HFF-Myc (cell line): ENCODE measurements at regions not wholly inside any gene's neighbourhood (a gene's known extent, or its start where the extent isn't known, plus 50 kb on each side); places are given as distances from the start of the nearest gene placed in this dataset.

Source experiments
- DNase-seq: peaks from one replicate; pipeline ENCODE4 v3.0.0-alpha.2; 2011; ENCODE audit warnings: low read depth; ENCODE audit errors: extremely low read depth
- H3K4me3 ChIP-seq: replicated peaks from 2 replicates; pipeline ENCODE4 v1.5.1; 2011; ENCODE audit warnings: low read depth, mild to moderate bottlenecking, control low read depth, low read length
- CTCF ChIP-seq: IDR thresholded peaks from 2 replicates; pipeline ENCODE4 v1.5.1; 2012; ENCODE audit warnings: mild to moderate bottlenecking, low read depth, low read length, control low read depth; ENCODE audit errors: missing control alignments

- TF ChIP-seq CTCF, result no peak
- H3K4me3 ChIP-seq, result no peak overlapping the region
Observed at GRCh38 chr1:73097917-73098316, 815.6 kb upstream of the NEGR1 start.

DNA sequence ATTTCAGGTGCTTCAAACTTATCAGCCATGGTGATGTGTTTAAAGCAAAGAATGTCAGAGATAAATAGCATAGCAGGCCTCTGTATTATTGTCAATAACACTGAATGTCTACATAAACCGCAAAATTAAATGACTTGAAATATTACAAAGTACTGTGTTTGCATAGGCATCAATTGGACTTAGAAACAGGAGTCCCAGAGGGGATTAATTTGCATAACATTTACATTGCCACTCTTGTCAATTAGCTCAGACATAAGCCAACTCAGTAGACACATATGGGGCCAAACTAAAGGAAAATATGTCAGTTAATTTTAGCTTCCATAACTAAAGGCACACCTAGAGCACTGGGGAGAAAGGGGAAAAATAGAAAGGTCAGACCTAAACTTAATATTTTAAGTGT is 814.5 kb upstream of the NEGR1 start:
- H3K4me3 ChIP-seq, result no peak overlapping the region
- no peak for DNase-seq
- TF ChIP-seq CTCF, result no peak

More at GRCh38 chr1:73097917-73098316, 815.6 kb upstream of the NEGR1 start:
- no peak for DNase-seq

DNA sequence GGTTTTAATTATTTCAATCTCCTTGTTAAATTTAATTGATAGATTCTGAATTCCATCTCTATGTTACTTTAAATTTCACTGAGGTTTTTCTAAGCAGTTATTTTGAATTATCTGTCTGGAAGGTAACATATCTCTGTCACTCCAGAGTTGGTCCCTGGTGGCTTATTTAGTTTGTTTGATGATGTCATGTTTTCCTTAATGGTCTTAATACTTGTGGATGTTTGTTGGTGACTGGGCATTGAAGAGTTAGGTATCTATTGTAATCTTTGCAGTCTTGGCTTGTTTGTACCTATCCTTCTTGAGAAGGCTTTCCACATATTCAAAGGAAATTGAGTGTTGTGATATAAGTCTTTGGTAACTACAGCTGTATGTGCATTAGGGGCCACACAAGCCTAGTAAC is 810.0 kb upstream of the NEGR1 start:
- no peak overlapping the region for H3K4me3 ChIP-seq
- no peak for DNase-seq
- no peak for TF ChIP-seq CTCF

DNA sequence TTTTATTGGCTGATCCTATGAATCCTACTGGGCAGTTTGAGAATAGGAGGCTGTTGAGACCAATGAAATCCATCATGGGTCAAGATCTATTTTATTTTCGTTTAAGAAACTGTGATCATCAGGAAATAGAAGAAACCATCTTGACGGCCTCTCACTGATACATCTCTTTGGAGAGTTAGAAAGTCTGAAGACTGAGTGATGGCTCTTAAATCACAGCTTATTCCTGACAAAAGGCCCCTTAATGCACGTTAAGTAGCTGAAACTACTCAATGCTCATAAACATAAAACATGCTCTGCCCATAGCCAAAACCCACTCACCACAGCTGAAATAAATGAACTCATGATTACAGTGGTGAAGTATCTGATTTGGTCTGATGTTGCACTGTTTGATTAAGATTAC is 784.5 kb upstream of the NEGR1 start:
- TF ChIP-seq CTCF, result no peak
- no peak for DNase-seq
- H3K4me3 ChIP-seq, result no peak overlapping the region

DNA sequence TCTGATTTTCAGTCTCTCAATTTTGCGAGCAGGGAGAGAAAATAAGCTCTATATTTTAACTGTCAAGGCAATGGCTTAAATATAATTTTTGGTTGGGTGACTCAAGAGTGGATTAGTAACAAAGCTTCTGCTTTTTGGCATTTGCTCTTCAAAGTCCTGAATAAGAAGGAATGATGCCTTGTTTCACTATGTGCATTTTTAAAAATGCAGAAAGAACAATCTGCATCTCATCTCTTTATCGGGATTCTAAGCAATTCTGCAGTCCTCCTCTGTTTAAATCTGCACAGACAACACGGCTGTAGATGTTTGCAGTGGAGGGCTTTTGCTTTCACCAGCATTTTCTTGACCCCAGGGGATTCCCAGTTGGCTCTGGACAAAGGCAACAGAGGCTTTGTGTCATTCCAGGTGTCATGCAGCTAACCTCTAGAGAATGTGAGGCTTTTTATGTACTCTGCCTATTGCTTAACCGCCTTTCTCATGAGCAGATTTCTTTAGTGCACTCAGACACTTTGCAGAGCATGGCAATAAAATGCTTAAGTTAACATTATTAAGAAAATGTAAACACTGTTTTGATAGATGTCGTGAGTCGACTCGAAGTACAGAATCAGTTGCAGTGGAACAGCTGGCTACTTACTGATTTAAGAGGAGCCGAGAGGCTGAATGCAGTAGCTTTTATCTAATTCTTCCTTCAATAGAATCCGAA is 783.2 kb upstream of the NEGR1 start:
- no peak for TF ChIP-seq CTCF
- no peak for DNase-seq

DNA sequence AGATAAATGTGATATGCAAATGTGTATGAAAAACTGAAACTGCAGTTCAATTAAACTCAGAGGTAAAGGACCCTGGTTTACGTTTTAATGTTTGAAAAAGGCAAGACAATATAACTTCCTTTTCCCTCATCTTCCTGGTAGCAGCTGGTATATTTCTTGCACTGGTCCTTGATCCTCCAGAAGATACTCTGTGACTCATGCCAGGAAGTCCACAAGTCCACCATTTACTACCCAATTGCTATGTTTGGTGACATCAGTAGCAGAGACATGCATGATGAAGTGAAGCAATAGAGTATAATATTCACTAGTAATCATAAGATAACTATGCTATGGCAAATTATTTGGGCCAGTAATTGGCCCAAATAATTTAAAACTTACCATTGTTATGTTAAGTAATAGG is 774.5 kb upstream of the NEGR1 start:
- no peak for DNase-seq
- TF ChIP-seq CTCF, result no peak
- no peak overlapping the region for H3K4me3 ChIP-seq

More for the DNA sequence above, 783.2 kb upstream of the NEGR1 start:
- H3K4me3 ChIP-seq, result no peak overlapping the region
